H1 (cell line): ENCODE measurements at regions not wholly inside any gene's neighbourhood (a gene's known extent, or its start where the extent isn't known, plus 50 kb on each side); places are given as distances from the start of the nearest gene placed in this dataset.

ENCODE experiments used
- CTCF ChIA-PET: fragments of 300-600 bp; sonication (Branson Sonifier 250); formaldehyde crosslinking; loops from one replicate; lab custom pipeline; 2021; ENCODE audit not compliant: partially characterized antibody; lab: Charles Lee
- POLR2A ChIA-PET: fragments of 300-600 bp; sonication (Branson Sonifier 250); formaldehyde crosslinking; loops from one replicate; lab custom pipeline; 2021; ENCODE audit warnings: inconsistent platforms; ENCODE audit not compliant: partially characterized antibody; lab: Charles Lee
- DNase-seq, 2 experiments: peaks; one replicate each; pipeline versions ENCODE4 v3.0.0 to v3.0.0-alpha.2; 2010 to 2022; ENCODE audit warnings: low spot score in 2 of 2, low read depth in 1 of 2, mixed read lengths in 1 of 2
- FAIRE-seq: peaks from 2 replicates; lab custom pipeline; 2011; peaks lifted over from hg19 to GRCh38; lab: Jason Lieb, UNC
- H2AFZ ChIP-seq: 2 replicates; pipeline ENCODE4 v1.8.1; 2012; ENCODE audit warnings: low read length, inconsistent platforms
- H2AK5ac ChIP-seq: 2 replicates; pipeline ENCODE4 v1.6.1; 2013; ENCODE audit warnings: low read depth, low read length
- H2BK120ac ChIP-seq: replicated peaks from 2 replicates; pipeline ENCODE3; 2013; ENCODE audit warnings: low read depth, low read length, inconsistent platforms
- H2BK12ac ChIP-seq: 2 replicates; pipeline ENCODE4 v1.6.1; 2013; ENCODE audit warnings: low read depth, low read length
- H2BK15ac ChIP-seq: 2 replicates; pipeline ENCODE4 v1.6.1; 2013; ENCODE audit warnings: low read length
- H2BK20ac ChIP-seq: 2 replicates; pipeline ENCODE4 v1.6.1; 2013; ENCODE audit warnings: low read length
- H2BK5ac ChIP-seq: 2 replicates; pipeline ENCODE4 v1.6.1; 2013; ENCODE audit warnings: low read depth, low read length
- H3K14ac ChIP-seq: 2 replicates; pipeline ENCODE4 v1.6.1; 2013; ENCODE audit warnings: inconsistent platforms; ENCODE audit not compliant: insufficient read length
- H3K18ac ChIP-seq: 2 replicates; pipeline ENCODE4 v1.6.1; 2013; ENCODE audit warnings: low read length; ENCODE audit errors: extremely low read depth
- H3K23ac ChIP-seq: 2 replicates; pipeline ENCODE4 v1.6.1; 2013; ENCODE audit warnings: inconsistent platforms; ENCODE audit not compliant: insufficient read length
- H3K23me2 ChIP-seq: 2 replicates; pipeline ENCODE4 v1.6.1; 2013; ENCODE audit warnings: low read depth, low read length
- H3K27ac ChIP-seq: 2 replicates; pipeline ENCODE4 v1.6.1; 2011; ENCODE audit warnings: low read depth, low read length, inconsistent platforms
- H3K27me3 ChIP-seq, 4 experiments: replicated peaks in 1 of 4; 1 replicate in 1 of 4; 2 replicates in 3 of 4; pipeline versions ENCODE4 v1.6.1 to v1.8.1; 2011 to 2013; ENCODE audit warnings: low read length in 3 of 4, mild to moderate bottlenecking in 3 of 4, inconsistent platforms in 2 of 4, mixed read lengths in 2 of 4, moderate library complexity in 1 of 4; ENCODE audit not compliant: control insufficient read depth in 3 of 4, insufficient read depth in 3 of 4; ENCODE audit errors: extremely low read depth in 1 of 4
- H3K36me3 ChIP-seq, 4 experiments: 2 replicates each; pipeline versions ENCODE4 v1.6.1 to v1.8.1; 2011 to 2013; ENCODE audit warnings: mild to moderate bottlenecking in 4 of 4, low read length in 3 of 4, moderate library complexity in 2 of 4, control low read depth in 1 of 4, inconsistent platforms in 1 of 4; ENCODE audit not compliant: insufficient read depth in 4 of 4, control insufficient read depth in 2 of 4
- H3K4ac ChIP-seq: replicated peaks from 2 replicates; pipeline ENCODE3; 2013; ENCODE audit warnings: low read length, low read depth, mixed read lengths, inconsistent platforms; ENCODE audit not compliant: insufficient read length
- H3K4me1 ChIP-seq, 4 experiments: replicated peaks in 1 of 4; 1 replicate in 1 of 4; 2 replicates in 3 of 4; pipeline versions ENCODE4 v1.6.1 to v1.8.1; 2011 to 2013; ENCODE audit warnings: low read length in 3 of 4, inconsistent platforms in 2 of 4, mixed read lengths in 1 of 4; ENCODE audit not compliant: insufficient read depth in 4 of 4, control insufficient read depth in 3 of 4
- H3K4me2 ChIP-seq, 2 experiments: 2 replicates each; pipeline versions ENCODE4 v1.6.1 to v1.8.1; 2011 to 2013; ENCODE audit warnings: low read depth in 2 of 2, low read length in 2 of 2, control low read depth in 1 of 2, inconsistent platforms in 1 of 2, mild to moderate bottlenecking in 1 of 2; ENCODE audit not compliant: insufficient read depth in 1 of 2
- H3K4me3 ChIP-seq, 4 experiments: fragments of 200-600, 300-600 bp in 1 of 4; sonication (generic), shearing (Covaris generic), sonication (Bioruptor Twin) in 1 of 4; 2 replicates each; pipeline versions ENCODE4 v1.5.1 to v1.8.1; 2011 to 2016; ENCODE audit warnings: low read length in 4 of 4, low read depth in 3 of 4, control low read depth in 2 of 4, inconsistent platforms in 2 of 4, mild to moderate bottlenecking in 2 of 4, mixed read lengths in 1 of 4, moderate library complexity in 1 of 4; ENCODE audit not compliant: insufficient read depth in 2 of 4; ENCODE audit errors: extremely low read depth in 1 of 4
- H3K56ac ChIP-seq: replicated peaks from 2 replicates; pipeline ENCODE3; 2013; ENCODE audit warnings: low read depth, mild to moderate bottlenecking, mixed read lengths, low read length, inconsistent platforms; ENCODE audit not compliant: insufficient read length
- H3K79me1 ChIP-seq: 2 replicates; pipeline ENCODE4 v1.6.1; 2013; ENCODE audit warnings: low read depth, low read length, control low read depth
- H3K79me2 ChIP-seq, 2 experiments: 2 replicates each; pipeline versions ENCODE4 v1.6.1 to v1.8.1; 2012 to 2013; ENCODE audit warnings: low read length in 2 of 2, mild to moderate bottlenecking in 2 of 2, inconsistent platforms in 1 of 2; ENCODE audit not compliant: insufficient read depth in 2 of 2, control insufficient read depth in 1 of 2
- H3K9ac ChIP-seq, 4 experiments: replicated peaks in 1 of 4; 1 replicate in 1 of 4; 2 replicates in 3 of 4; pipeline versions ENCODE4 v1.6.1 to v1.8.1; 2011 to 2013; ENCODE audit warnings: low read depth in 3 of 4, low read length in 3 of 4, control low read depth in 2 of 4, mild to moderate bottlenecking in 2 of 4, moderate library complexity in 2 of 4, inconsistent platforms in 1 of 4; ENCODE audit errors: extremely low read depth in 1 of 4
- H3K9me3 ChIP-seq, 2 experiments: 2 replicates each; pipeline versions ENCODE4 v1.6.1 to v1.8.1; 2012 to 2013; ENCODE audit warnings: mild to moderate bottlenecking in 2 of 2, moderate library complexity in 2 of 2, control low read depth in 1 of 2, inconsistent platforms in 1 of 2, low read depth in 1 of 2, low read length in 1 of 2, mixed read lengths in 1 of 2; ENCODE audit not compliant: insufficient read depth in 2 of 2
- H4K20me1 ChIP-seq, 2 experiments: replicated peaks in 1 of 2; 2 replicates each; pipeline versions ENCODE3 to v1.8.1; 2011 to 2013; ENCODE audit warnings: inconsistent platforms in 2 of 2, low read length in 2 of 2, mild to moderate bottlenecking in 1 of 2; ENCODE audit not compliant: insufficient read depth in 2 of 2, control insufficient read depth in 1 of 2
- H4K5ac ChIP-seq: 2 replicates; pipeline ENCODE4 v1.6.1; 2013; ENCODE audit warnings: low read length, low read depth, mixed read lengths, inconsistent platforms; ENCODE audit not compliant: insufficient read length
- H4K8ac ChIP-seq: 2 replicates; pipeline ENCODE4 v1.8.0; 2013; ENCODE audit warnings: mild to moderate bottlenecking, moderate library complexity, low read length, inconsistent platforms; ENCODE audit not compliant: insufficient read depth; ENCODE audit errors: extremely low read depth
- H4K91ac ChIP-seq: replicated peaks from 2 replicates; pipeline ENCODE3; 2013; ENCODE audit warnings: low read length, mixed read lengths, inconsistent platforms; ENCODE audit not compliant: insufficient read length
- CBX8 ChIP-seq: fragments of 300-800, 300-1000 bp; sonication (generic); IDR thresholded peaks from 2 replicates; pipeline ENCODE4 v1.7.1; 2016; ENCODE audit warnings: low read depth, low read length, borderline replicate concordance
- CTBP2 ChIP-seq: IDR thresholded peaks from 2 replicates; pipeline ENCODE4 v1.7.0; 2011; ENCODE audit warnings: borderline replicate concordance, mild to moderate bottlenecking, moderate library complexity, mixed read lengths, low read length; ENCODE audit not compliant: insufficient read depth, insufficient read length
- EGR1 ChIP-seq: IDR thresholded peaks from 2 replicates; pipeline ENCODE4 v1.6.1; 2011; ENCODE audit warnings: low read depth, low read length, borderline replicate concordance
- EZH2 ChIP-seq: fragments of 200-600 bp; sonication (generic); IDR thresholded peaks from 2 replicates; pipeline ENCODE4 v1.7.1; 2012; ENCODE audit warnings: low read depth, mild to moderate bottlenecking, moderate library complexity, low read length, inconsistent platforms; ENCODE audit not compliant: severe bottlenecking
- FOSL1 ChIP-seq: IDR thresholded peaks from 2 replicates; pipeline ENCODE4 v1.6.1; 2011; ENCODE audit warnings: mild to moderate bottlenecking, low read depth, low read length, moderate library complexity; ENCODE audit not compliant: insufficient read depth
- HDAC2 ChIP-seq, 2 experiments: fragments of 300-600 bp in 1 of 2; sonication (generic) in 1 of 2; IDR thresholded peaks; 2 replicates each; pipeline ENCODE4 v1.6.1; 2011 to 2012; ENCODE audit warnings: low read depth in 2 of 2, low read length in 2 of 2, mild to moderate bottlenecking in 2 of 2, moderate library complexity in 2 of 2, borderline replicate concordance in 1 of 2, inconsistent platforms in 1 of 2
- HDAC6 ChIP-seq: IDR thresholded peaks from one replicate; pipeline ENCODE4 v1.7.1; 2012; ENCODE audit warnings: low read depth, mild to moderate bottlenecking, inconsistent platforms, low read length, moderate library complexity
- JUN ChIP-seq: IDR thresholded peaks from 2 replicates; pipeline ENCODE4 v1.6.1; 2011; ENCODE audit warnings: low read depth, mild to moderate bottlenecking, improper control_type of control experiment, low read length
- KDM1A ChIP-seq: fragments of 200-600, 300-600 bp; sonication (generic); IDR thresholded peaks from 2 replicates; pipeline ENCODE4 v1.7.1; 2016; ENCODE audit warnings: mild to moderate bottlenecking, low read length, borderline replicate concordance
- RFX5 ChIP-seq: IDR thresholded peaks from 2 replicates; pipeline ENCODE4 v1.6.1; 2011; ENCODE audit warnings: low read depth, low read length, improper control_type of control experiment, borderline replicate concordance
- SIN3A ChIP-seq, 2 experiments: IDR thresholded peaks in 1 of 2; conservative IDR thresholded peaks in 1 of 2; 2 replicates each; pipeline ENCODE4 v1.6.1; 2011 to 2012; ENCODE audit warnings: low read length in 2 of 2, improper control_type of control experiment in 1 of 2, low read depth in 1 of 2, mild to moderate bottlenecking in 1 of 2
- SIX5 ChIP-seq: IDR thresholded peaks from 2 replicates; pipeline ENCODE4 v1.6.1; 2011; ENCODE audit warnings: mild to moderate bottlenecking, low read depth, low read length
- SUZ12 ChIP-seq: fragments of 200-600 bp; sonication (generic); IDR thresholded peaks from 2 replicates; pipeline ENCODE4 v1.6.1; 2012; ENCODE audit warnings: mild to moderate bottlenecking, inconsistent platforms, low read length, moderate library complexity, mixed read lengths
- WGBS, 2 experiments: shearing (Covaris generic) in 1 of 2; methylation state at CpG; one replicate each; pipeline versions ENCODE4 v1.1.6 to v1.1.7; 2013 to 2015; ENCODE audit warnings: low lambda C conversion rate in 2 of 2, mixed read lengths in 2 of 2, inconsistent platforms in 1 of 2, low coverage in 1 of 2, missing lambda C conversion rate in 1 of 2; ENCODE audit not compliant: insufficient replicate concordance in 2 of 2, insufficient coverage in 1 of 2, insufficient read length in 1 of 2; ENCODE audit errors: extremely low coverage in 1 of 2, missing lambda C conversion rate in 1 of 2; 5-methylcytosine and 5-hydroxymethylcytosine counted together

GRCh38 chr18:44510390-44510789 is 170.3 kb upstream of the SETBP1 start:
- 64% methylated on average over 6 of the region's 6 CpGs; no CpG with 5 or more reads in 1 of the 2 experiments for WGBS, 2 experiments
- no peak for TF ChIP-seq SIX5
- TF ChIP-seq FOSL1: no peak
- TF ChIP-seq HDAC6: no peak
- TF ChIP-seq SUZ12: no peak
- no peak for TF ChIP-seq JUN
- TF ChIP-seq RFX5: no peak
- TF ChIP-seq CBX8: no peak
- no peak for TF ChIP-seq HDAC2 (IDR thresholded peaks at IDR 0.05; ENCODE audit: borderline replicate concordance in 1 of 2, low read depth in 2 of 2, low read length in 2 of 2)
- no peak for TF ChIP-seq EGR1
- TF ChIP-seq EZH2: no peak
- no peak for TF ChIP-seq SIN3A (conservative IDR thresholded peaks at IDR 0.05 in 1 of 2, IDR thresholded peaks at IDR 0.05 in 1 of 2; ENCODE audit: low read depth in 1 of 2, low read length in 2 of 2)
- no peak for TF ChIP-seq KDM1A
- TF ChIP-seq CTBP2: no peak

More at GRCh38 chr18:44510390-44510789, 170.3 kb upstream of the SETBP1 start:
- no peak overlapping the region for H3K4ac ChIP-seq
- no peak overlapping the region for H2BK12ac ChIP-seq
- H3K4me3 ChIP-seq: no peak overlapping the region
- H4K8ac ChIP-seq: no peak overlapping the region
- no peak overlapping the region for H3K27ac ChIP-seq
- H4K91ac ChIP-seq: no peak overlapping the region
- H3K4me1 ChIP-seq: no peaks in the 10 kb centered on the region; a peak in 1 of 7 replicates
- no peaks in the 10 kb centered on the region for H4K20me1 ChIP-seq
- H3K79me2 ChIP-seq: no peaks in the 10 kb centered on the region
- no peak overlapping the region for H2BK20ac ChIP-seq
- no peak overlapping the region for H2BK15ac ChIP-seq
- no peaks in the 10 kb centered on the region for H3K9me3 ChIP-seq
- no peak overlapping the region for H3K4me2 ChIP-seq
- H3K18ac ChIP-seq: no peak overlapping the region
- no peak overlapping the region for H3K9ac ChIP-seq
- no peak overlapping the region for H4K5ac ChIP-seq
- no peak overlapping the region for H3K56ac ChIP-seq
- H3K23me2 ChIP-seq: no peaks in the 10 kb centered on the region
- H3K14ac ChIP-seq: no peak overlapping the region
- ChIA-PET CTCF (no interaction called here), POLR2A (no interaction called here)
- H2BK5ac ChIP-seq: no peak overlapping the region
- H3K36me3 ChIP-seq: no peaks in the 10 kb centered on the region
- FAIRE-seq (no peak), DNase-seq (no peak)
- peaks cover 0 to 1% (median 0%) of the 10 kb centered on the region in 4 experiments; a peak in 1 of 7 replicates for H3K27me3 ChIP-seq
- H2AFZ ChIP-seq: no peak overlapping the region
- H2AK5ac ChIP-seq: no peak overlapping the region
- no peak overlapping the region for H2BK120ac ChIP-seq
- H3K79me1 ChIP-seq: no peaks in the 10 kb centered on the region
- H3K23ac ChIP-seq: no peak overlapping the region
